ENCODE measurements at regions not wholly inside any gene's neighbourhood (a gene's known extent, or its start where the extent isn't known, plus 50 kb on each side); places are given as distances from the start of the nearest gene placed in this dataset.
A peak's percentile ranks its signal among the peaks of the same experiment; 100 is the strongest.

DNA sequence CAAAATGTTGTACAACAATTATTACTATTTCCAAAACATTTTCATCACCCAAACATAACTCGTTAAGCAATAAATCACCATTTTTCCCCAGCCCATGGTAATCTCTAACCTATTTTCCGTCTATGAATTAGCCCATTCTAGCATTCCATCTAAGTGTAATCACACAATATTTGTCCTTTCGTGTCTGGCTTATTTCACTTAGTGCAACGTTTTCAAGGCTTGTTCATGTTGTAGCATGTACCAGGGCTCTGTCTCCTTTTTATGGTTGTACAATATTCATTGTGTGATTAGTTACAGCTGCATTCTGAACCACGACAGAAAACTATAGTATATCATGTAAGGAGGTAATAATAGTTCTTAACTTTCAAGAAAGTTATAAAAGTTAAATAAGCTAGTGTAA lies 656.0 kb upstream of the HS3ST1 start:
- no peak overlapping the region for H3K4me3 ChIP-seq (ENCODE audit: low read depth, low read length)
- TF ChIP-seq, protein P1, sequence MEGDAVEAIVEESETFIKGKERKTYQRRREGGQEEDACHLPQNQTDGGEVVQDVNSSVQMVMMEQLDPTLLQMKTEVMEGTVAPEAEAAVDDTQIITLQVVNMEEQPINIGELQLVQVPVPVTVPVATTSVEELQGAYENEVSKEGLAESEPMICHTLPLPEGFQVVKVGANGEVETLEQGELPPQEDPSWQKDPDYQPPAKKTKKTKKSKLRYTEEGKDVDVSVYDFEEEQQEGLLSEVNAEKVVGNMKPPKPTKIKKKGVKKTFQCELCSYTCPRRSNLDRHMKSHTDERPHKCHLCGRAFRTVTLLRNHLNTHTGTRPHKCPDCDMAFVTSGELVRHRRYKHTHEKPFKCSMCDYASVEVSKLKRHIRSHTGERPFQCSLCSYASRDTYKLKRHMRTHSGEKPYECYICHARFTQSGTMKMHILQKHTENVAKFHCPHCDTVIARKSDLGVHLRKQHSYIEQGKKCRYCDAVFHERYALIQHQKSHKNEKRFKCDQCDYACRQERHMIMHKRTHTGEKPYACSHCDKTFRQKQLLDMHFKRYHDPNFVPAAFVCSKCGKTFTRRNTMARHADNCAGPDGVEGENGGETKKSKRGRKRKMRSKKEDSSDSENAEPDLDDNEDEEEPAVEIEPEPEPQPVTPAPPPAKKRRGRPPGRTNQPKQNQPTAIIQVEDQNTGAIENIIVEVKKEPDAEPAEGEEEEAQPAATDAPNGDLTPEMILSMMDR (IDR thresholded peaks at IDR 0.05; ENCODE audit: low read depth, low read length, missing control alignments) = no peak
- DNase-seq (ENCODE audit: low read depth) = no peak

DNA sequence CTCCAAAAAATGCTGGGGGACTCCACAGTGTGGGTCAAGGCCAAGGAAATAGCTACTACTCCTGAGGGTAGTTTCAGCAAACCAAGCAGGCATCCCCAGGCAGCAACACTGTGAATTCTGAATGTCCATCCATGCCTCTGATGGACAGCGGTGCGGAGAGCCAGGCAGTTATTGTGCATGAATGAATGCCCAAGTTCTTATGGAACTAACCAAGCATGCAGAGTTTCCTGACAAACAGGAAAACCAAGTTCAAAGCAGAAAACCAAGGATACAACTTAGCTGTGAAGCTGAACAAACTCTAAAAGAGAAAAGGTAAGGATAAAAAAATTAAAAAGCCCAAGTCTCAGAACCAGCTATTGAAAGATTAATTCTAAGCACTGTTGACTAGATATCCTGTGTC lies 642.6 kb upstream of the HS3ST1 start:
- no peak for DNase-seq (ENCODE audit: low read depth)
- TF ChIP-seq, protein P1 (IDR thresholded peaks at IDR 0.05; ENCODE audit: low read depth, low read length, missing control alignments) = no peak
- H3K4me3 ChIP-seq (ENCODE audit: low read depth, low read length) = no peak overlapping the region

DNA sequence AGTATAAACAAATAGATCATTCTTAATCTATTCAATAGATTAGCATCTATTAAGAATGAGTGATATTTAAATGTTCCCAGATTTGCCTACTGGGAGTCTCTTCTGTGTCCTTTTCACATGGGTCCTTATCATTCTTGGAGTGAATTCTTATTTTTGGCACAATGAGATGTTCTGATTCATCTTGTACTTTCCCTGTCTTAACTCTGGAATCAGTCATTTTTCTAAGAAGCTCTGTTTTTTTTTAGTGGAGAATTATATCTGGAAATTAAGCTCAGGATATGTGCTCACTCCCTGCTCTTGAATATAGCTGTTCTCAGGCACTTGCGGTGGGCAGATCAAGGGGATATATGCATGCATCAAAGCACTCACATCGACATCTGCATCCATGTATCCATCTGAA lies 625.3 kb upstream of the HS3ST1 start:
- TF ChIP-seq, protein P1 (IDR thresholded peaks at IDR 0.05; ENCODE audit: low read depth, low read length, missing control alignments) = no peak
- no peak overlapping the region for H3K4me3 ChIP-seq (ENCODE audit: low read depth, low read length)
- no peak for DNase-seq (ENCODE audit: low read depth)

DNA sequence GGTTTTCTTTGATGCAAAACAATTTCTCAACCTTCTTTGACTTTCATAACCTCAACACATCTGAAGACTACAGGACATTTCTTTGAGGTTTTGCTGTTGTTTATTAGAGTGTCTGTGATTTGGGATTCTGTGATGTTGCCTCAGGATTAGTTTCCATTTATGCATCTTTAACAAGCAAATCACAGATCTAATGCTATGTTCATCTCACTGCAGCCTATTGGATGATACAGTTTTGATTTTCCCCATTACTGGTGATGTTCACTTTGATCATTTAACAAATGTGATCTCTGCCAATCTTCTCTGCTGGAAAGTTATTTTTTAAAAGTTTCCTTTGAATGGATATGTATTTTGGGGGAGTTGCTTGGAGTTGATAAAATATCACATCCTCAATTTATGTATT lies 624.9 kb upstream of the HS3ST1 start:
- H3K4me3 ChIP-seq (ENCODE audit: low read depth, low read length) = no peak overlapping the region
- TF ChIP-seq, protein P1 (IDR thresholded peaks at IDR 0.05; ENCODE audit: low read depth, low read length, missing control alignments) = no peak
- no peak for DNase-seq (ENCODE audit: low read depth)

DNA sequence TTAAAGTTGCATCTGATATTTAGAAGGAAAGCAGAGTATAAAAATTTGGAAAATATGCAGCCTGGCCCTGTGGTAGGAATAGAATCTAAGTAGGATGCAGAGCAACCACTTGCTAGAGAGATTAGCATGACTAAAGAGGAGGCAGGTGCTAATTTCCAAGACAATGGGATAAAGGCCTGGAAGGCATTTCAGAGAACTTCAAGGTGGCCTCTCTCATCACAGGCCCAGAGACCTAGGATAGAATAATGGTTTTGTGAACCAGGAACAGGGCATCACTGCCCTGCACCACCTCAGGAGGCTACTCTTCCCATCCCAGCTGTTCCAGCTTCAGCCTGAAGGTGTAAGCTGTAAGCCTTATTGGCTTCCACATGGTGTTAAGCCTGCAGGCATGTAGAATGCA lies 621.7 kb upstream of the HS3ST1 start:
- TF ChIP-seq, protein P1 (IDR thresholded peaks at IDR 0.05; ENCODE audit: low read depth, low read length, missing control alignments) = no peak
- no peak for DNase-seq (ENCODE audit: low read depth)
- H3K4me3 ChIP-seq (ENCODE audit: low read depth, low read length) = no peak overlapping the region

DNA sequence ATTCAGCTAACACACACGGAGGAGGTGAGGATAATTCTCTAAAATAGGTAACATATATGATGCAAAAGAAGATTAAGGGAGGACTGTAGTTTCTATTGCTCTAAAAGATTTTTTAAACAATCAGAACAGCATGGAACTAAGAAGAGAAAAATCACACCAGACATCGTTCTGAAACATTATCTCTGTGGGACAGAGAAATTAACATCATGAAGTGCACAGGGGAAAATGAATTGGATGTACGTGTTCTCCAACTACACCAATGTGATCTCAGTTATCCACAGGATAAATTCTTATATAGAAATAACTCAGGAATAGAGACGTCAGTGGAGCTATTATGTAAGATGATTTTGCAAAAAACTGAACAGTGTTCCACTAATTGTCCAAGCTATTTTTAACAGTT lies 614.1 kb upstream of the HS3ST1 start:
- TF ChIP-seq, protein P1 (IDR thresholded peaks at IDR 0.05; ENCODE audit: low read depth, low read length, missing control alignments) = no peak
- no peak for DNase-seq (ENCODE audit: low read depth)
- H3K4me3 ChIP-seq (ENCODE audit: low read depth, low read length) = no peak overlapping the region

DNA sequence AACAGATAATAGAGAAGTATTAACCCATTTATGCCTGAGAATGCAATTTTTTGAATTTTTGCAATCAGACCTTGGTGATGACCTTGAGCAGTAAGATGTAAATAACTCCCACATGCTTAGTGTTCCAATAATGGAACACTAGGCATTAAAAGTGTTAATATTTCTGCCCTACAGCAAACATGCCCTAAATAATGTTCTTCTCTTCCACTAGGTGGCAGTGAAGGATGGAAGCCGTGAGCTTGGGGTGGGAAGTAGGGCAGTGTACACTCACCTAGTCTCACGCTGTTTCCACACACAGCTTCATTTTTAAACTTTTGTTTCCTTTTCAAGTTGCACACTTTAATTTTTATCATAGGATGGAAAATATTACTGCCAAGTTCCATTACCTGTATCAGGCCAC lies 613.1 kb upstream of the HS3ST1 start:
- DNase-seq (ENCODE audit: low read depth) = no peak
- TF ChIP-seq, protein P1 (IDR thresholded peaks at IDR 0.05; ENCODE audit: low read depth, low read length, missing control alignments) = peak; percentile 7
- H3K4me3 ChIP-seq (ENCODE audit: low read depth, low read length) = no peak overlapping the region

Measured in GM12864 (cell line).